ENCODE measurements at regions not wholly inside any gene's neighbourhood (a gene's known extent, or its start where the extent isn't known, plus 50 kb on each side); places are given as distances from the start of the nearest gene placed in this dataset.

DNA sequence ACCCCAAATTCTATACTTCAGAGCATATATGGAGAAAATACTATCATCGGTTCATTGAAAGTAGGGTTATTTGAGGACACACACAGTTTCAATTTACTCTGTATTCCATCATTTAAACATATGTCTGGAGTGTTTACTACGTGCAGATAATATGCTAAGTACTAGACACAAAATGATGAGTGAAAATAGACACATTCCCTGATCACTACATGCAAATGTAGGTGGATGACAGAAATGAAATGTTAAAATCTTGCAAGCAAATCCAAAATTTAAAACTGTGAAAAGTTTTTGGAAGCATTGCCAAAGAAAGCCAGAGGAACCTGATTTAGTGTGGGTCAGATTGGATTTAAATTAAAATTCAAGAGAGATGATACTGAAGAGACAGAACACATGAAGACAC lies 1106.6 kb downstream of the CBLN2 start:
- Histone ChIP-seq H3K4me3 (replicated peaks; ENCODE audit: low read depth, low read length) (no peak overlapping the region), H3K27me3 (replicated peaks; ENCODE audit: control insufficient read depth, insufficient read depth, low read length) (no peaks in the 10 kb centered on the region), H3K36me3 (ENCODE audit: control insufficient read depth, insufficient read depth, low read length) (no peaks in the 10 kb centered on the region)
- TF ChIP-seq, protein P1, sequence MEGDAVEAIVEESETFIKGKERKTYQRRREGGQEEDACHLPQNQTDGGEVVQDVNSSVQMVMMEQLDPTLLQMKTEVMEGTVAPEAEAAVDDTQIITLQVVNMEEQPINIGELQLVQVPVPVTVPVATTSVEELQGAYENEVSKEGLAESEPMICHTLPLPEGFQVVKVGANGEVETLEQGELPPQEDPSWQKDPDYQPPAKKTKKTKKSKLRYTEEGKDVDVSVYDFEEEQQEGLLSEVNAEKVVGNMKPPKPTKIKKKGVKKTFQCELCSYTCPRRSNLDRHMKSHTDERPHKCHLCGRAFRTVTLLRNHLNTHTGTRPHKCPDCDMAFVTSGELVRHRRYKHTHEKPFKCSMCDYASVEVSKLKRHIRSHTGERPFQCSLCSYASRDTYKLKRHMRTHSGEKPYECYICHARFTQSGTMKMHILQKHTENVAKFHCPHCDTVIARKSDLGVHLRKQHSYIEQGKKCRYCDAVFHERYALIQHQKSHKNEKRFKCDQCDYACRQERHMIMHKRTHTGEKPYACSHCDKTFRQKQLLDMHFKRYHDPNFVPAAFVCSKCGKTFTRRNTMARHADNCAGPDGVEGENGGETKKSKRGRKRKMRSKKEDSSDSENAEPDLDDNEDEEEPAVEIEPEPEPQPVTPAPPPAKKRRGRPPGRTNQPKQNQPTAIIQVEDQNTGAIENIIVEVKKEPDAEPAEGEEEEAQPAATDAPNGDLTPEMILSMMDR (IDR thresholded peaks at IDR 0.05; ENCODE audit: insufficient read depth, low read length, poor library complexity, severe bottlenecking) = no peak
- DNase-seq (ENCODE audit: extremely low read depth, insufficient read length) = no peak

- no peaks in the 10 kb centered on the region for H3K36me3 ChIP-seq (ENCODE audit: control insufficient read depth, insufficient read depth, low read length)
- no peak overlapping the region for H3K4me3 ChIP-seq (replicated peaks; ENCODE audit: low read depth, low read length)
- no peaks in the 10 kb centered on the region for H3K27me3 ChIP-seq (replicated peaks; ENCODE audit: control insufficient read depth, insufficient read depth, low read length)
- DNase-seq (ENCODE audit: extremely low read depth, insufficient read length) = no peak
- TF ChIP-seq, protein P1 (IDR thresholded peaks at IDR 0.05; ENCODE audit: insufficient read depth, low read length, poor library complexity, severe bottlenecking) = no peak
These were observed 1110.8 kb downstream of the CBLN2 start for GRCh38 chr18:71433373-71433772.

GRCh38 chr18:71431689-71432088 lies 1112.5 kb downstream of the CBLN2 start:
- H3K27me3 ChIP-seq (replicated peaks; ENCODE audit: control insufficient read depth, insufficient read depth, low read length) = no peaks in the 10 kb centered on the region
- DNase-seq (ENCODE audit: extremely low read depth, insufficient read length) = no peak
- no peaks in the 10 kb centered on the region for H3K36me3 ChIP-seq (ENCODE audit: control insufficient read depth, insufficient read depth, low read length)
- H3K4me3 ChIP-seq (replicated peaks; ENCODE audit: low read depth, low read length) = no peak overlapping the region
- TF ChIP-seq, protein P1 (IDR thresholded peaks at IDR 0.05; ENCODE audit: insufficient read depth, low read length, poor library complexity, severe bottlenecking) = no peak

- Histone ChIP-seq H3K27me3 (replicated peaks; ENCODE audit: control insufficient read depth, insufficient read depth, low read length) (no peaks in the 10 kb centered on the region), H3K36me3 (ENCODE audit: control insufficient read depth, insufficient read depth, low read length) (no peaks in the 10 kb centered on the region), H3K4me3 (replicated peaks; ENCODE audit: low read depth, low read length) (no peak overlapping the region)
- TF ChIP-seq, protein P1 (IDR thresholded peaks at IDR 0.05; ENCODE audit: insufficient read depth, low read length, poor library complexity, severe bottlenecking) = no peak
- DNase-seq (ENCODE audit: extremely low read depth, insufficient read length) = no peak
These were observed 1113.0 kb downstream of the CBLN2 start for GRCh38 chr18:71431171-71431570.

DNA sequence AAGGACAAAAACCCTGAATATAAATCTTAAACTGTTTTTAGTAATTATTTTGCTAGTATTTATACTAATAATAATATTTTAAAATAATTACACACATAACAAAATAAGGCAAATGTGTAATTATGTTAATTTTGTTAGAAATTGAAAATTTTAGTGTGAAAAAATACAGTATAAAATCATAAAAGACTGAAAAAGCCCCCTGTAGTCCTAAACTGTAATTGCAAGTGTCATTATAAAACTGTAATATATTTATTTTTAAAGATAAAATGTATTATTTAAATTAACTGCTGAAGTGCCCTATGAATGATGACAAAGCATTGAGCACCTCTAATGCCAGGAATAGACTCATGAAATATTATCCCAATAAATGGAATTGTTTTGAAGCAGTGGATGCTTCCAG lies 1117.7 kb downstream of the CBLN2 start:
- Histone ChIP-seq H3K4me3 (replicated peaks; ENCODE audit: low read depth, low read length) (no peak overlapping the region), H3K27me3 (replicated peaks; ENCODE audit: control insufficient read depth, insufficient read depth, low read length) (no peaks in the 10 kb centered on the region), H3K36me3 (ENCODE audit: control insufficient read depth, insufficient read depth, low read length) (no peaks in the 10 kb centered on the region)
- DNase-seq (ENCODE audit: extremely low read depth, insufficient read length) = no peak
- TF ChIP-seq, protein P1 (IDR thresholded peaks at IDR 0.05; ENCODE audit: insufficient read depth, low read length, poor library complexity, severe bottlenecking) = no peak

- no peak for DNase-seq (ENCODE audit: extremely low read depth, insufficient read length)
These were observed 1116.4 kb downstream of the SOCS6 start for GRCh38 chr18:71405169-71405809.

More at GRCh38 chr18:71405169-71405809, 1116.4 kb downstream of the SOCS6 start:
- Histone ChIP-seq H3K27me3 (replicated peaks; ENCODE audit: control insufficient read depth, insufficient read depth, low read length) (no peaks in the 10 kb centered on the region), H3K4me3 (replicated peaks; ENCODE audit: low read depth, low read length) (no peak overlapping the region), H3K36me3 (ENCODE audit: control insufficient read depth, insufficient read depth, low read length) (no peaks in the 10 kb centered on the region)
- TF ChIP-seq, protein P1 (IDR thresholded peaks at IDR 0.05; ENCODE audit: insufficient read depth, low read length, poor library complexity, severe bottlenecking) = no peak
